ENCODE measurements at regions not wholly inside any gene's neighbourhood (a gene's known extent, or its start where the extent isn't known, plus 50 kb on each side); places are given as distances from the start of the nearest gene placed in this dataset.

GRCh38 chr10:36606234-36606839 lies 519.1 kb upstream of the ANKRD30A start:
- no peak overlapping the region for H3K14ac ChIP-seq (ENCODE audit: low read length)
- H3K27me3 ChIP-seq (ENCODE audit: control insufficient read depth in 3 of 3, insufficient read depth in 3 of 3, low read depth in 1 of 3, low read length in 3 of 3), result no peaks in the 10 kb centered on the region
- no peaks in the 10 kb centered on the region for H3K4me1 ChIP-seq (ENCODE audit: control insufficient read depth in 2 of 2, insufficient read depth in 1 of 2, low read depth in 1 of 2, low read length in 2 of 2)
- no peak overlapping the region for H3K9ac ChIP-seq (ENCODE audit: low read depth, low read length, poor library complexity)
- WGBS, 2 donors (ENCODE audit: extremely low coverage in 2 of 2, insufficient read length in 2 of 2, insufficient replicate concordance in 1 of 2), result no CpG with 5 or more reads among the region's 5 CpGs
- no peak overlapping the region for H3K18ac ChIP-seq (ENCODE audit: low read length)
- H2BK120ac ChIP-seq (ENCODE audit: low read depth, low read length), result no peak overlapping the region
- H2BK15ac ChIP-seq (ENCODE audit: low read length), result no peak overlapping the region
- no peak overlapping the region for H3K27ac ChIP-seq (replicated peaks; ENCODE audit: low read length)
- no peaks in the 10 kb centered on the region for H3K9me3 ChIP-seq (replicated peaks in 1 of 2; ENCODE audit: control insufficient read depth in 2 of 2, insufficient read depth in 1 of 2, low read depth in 1 of 2, low read length in 2 of 2)
- H3K23ac ChIP-seq (ENCODE audit: low read depth, low read length, poor library complexity), result no peak overlapping the region
- no peaks in the 10 kb centered on the region for H3K79me1 ChIP-seq (ENCODE audit: low read depth, low read length)
- no peak overlapping the region for H3K4me3 ChIP-seq (ENCODE audit: low read length in 2 of 2)
- H2AK5ac ChIP-seq (ENCODE audit: low read depth, low read length), result no peak overlapping the region
- H4K91ac ChIP-seq (ENCODE audit: low read depth, low read length, poor library complexity), result no peak overlapping the region
- H2BK12ac ChIP-seq (ENCODE audit: low read length), result no peak overlapping the region
- H2BK5ac ChIP-seq (ENCODE audit: low read length), result no peak overlapping the region
- no peak overlapping the region for H3K4me2 ChIP-seq (ENCODE audit: insufficient read depth, low read length, poor library complexity, severe bottlenecking)
- DNase-seq (ENCODE audit: low spot score), result no peak
- H2AFZ ChIP-seq (ENCODE audit: low read length), result no peak overlapping the region
- H4K8ac ChIP-seq (ENCODE audit: low read depth, low read length), result no peak overlapping the region
- no peak overlapping the region for H3K4ac ChIP-seq (ENCODE audit: low read length)
- H3K36me3 ChIP-seq (replicated peaks in 1 of 2; ENCODE audit: control insufficient read depth in 2 of 2, insufficient read depth in 2 of 2, low read length in 2 of 2), result no peaks in the 10 kb centered on the region

DNA sequence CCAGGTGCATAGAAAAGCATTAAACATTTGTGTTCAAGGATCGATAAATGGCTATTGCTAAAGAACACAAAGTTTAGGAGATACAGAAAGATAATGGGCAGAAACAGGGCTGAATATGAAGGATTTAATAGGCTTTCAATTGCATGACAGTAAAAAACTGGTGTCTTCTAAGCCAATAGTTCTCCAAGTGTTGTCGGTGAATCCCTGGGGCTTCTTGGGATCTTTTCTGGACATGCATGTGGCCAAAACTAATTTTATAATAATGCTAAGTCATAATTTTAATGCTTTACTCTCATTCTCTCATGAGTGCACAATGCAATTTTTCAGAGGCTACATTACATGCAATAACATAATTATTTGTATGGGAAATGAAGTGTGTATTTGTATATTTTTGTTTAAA lies 521.1 kb upstream of the ANKRD30A start:
- no peak overlapping the region for H2AFZ ChIP-seq (ENCODE audit: low read length)
- no peaks in the 10 kb centered on the region for H3K79me1 ChIP-seq (ENCODE audit: low read depth, low read length)
- no peak overlapping the region for H2AK5ac ChIP-seq (ENCODE audit: low read depth, low read length)
- no peaks in the 10 kb centered on the region for H3K9me3 ChIP-seq (replicated peaks in 1 of 2; ENCODE audit: control insufficient read depth in 2 of 2, insufficient read depth in 1 of 2, low read depth in 1 of 2, low read length in 2 of 2)
- no peak overlapping the region for H2BK5ac ChIP-seq (ENCODE audit: low read length)
- no CpG with 5 or more reads among the region's 2 CpGs for WGBS, 2 donors (ENCODE audit: extremely low coverage in 2 of 2, insufficient read length in 2 of 2, insufficient replicate concordance in 1 of 2)
- no peak overlapping the region for H3K23ac ChIP-seq (ENCODE audit: low read depth, low read length, poor library complexity)
- no peak overlapping the region for H3K4me3 ChIP-seq (ENCODE audit: low read length in 2 of 2)
- H3K4me1 ChIP-seq (ENCODE audit: control insufficient read depth in 2 of 2, insufficient read depth in 1 of 2, low read depth in 1 of 2, low read length in 2 of 2), result no peaks in the 10 kb centered on the region
- no peak overlapping the region for H3K4ac ChIP-seq (ENCODE audit: low read length)
- no peak overlapping the region for H2BK120ac ChIP-seq (ENCODE audit: low read depth, low read length)
- no peak overlapping the region for H3K27ac ChIP-seq (replicated peaks; ENCODE audit: low read length)
- H2BK15ac ChIP-seq (ENCODE audit: low read length), result no peak overlapping the region
- no peak overlapping the region for H4K8ac ChIP-seq (ENCODE audit: low read depth, low read length)
- no peaks in the 10 kb centered on the region for H3K36me3 ChIP-seq (replicated peaks in 1 of 2; ENCODE audit: control insufficient read depth in 2 of 2, insufficient read depth in 2 of 2, low read length in 2 of 2)
- no peak overlapping the region for H4K91ac ChIP-seq (ENCODE audit: low read depth, low read length, poor library complexity)
- no peaks in the 10 kb centered on the region for H3K27me3 ChIP-seq (ENCODE audit: control insufficient read depth in 3 of 3, insufficient read depth in 3 of 3, low read depth in 1 of 3, low read length in 3 of 3)
- no peak overlapping the region for H2BK12ac ChIP-seq (ENCODE audit: low read length)
- no peak overlapping the region for H3K4me2 ChIP-seq (ENCODE audit: insufficient read depth, low read length, poor library complexity, severe bottlenecking)
- H3K18ac ChIP-seq (ENCODE audit: low read length), result no peak overlapping the region
- H3K9ac ChIP-seq (ENCODE audit: low read depth, low read length, poor library complexity), result no peak overlapping the region
- no peak overlapping the region for H3K14ac ChIP-seq (ENCODE audit: low read length)
- no peak for DNase-seq (ENCODE audit: low spot score)

- no peak overlapping the region for H2BK12ac ChIP-seq (ENCODE audit: low read length)
- no peak overlapping the region for H3K23ac ChIP-seq (ENCODE audit: low read depth, low read length, poor library complexity)
- H2BK15ac ChIP-seq (ENCODE audit: low read length), result no peak overlapping the region
- H3K4ac ChIP-seq (ENCODE audit: low read length), result no peak overlapping the region
- no peak overlapping the region for H2AK5ac ChIP-seq (ENCODE audit: low read depth, low read length)
- no peaks in the 10 kb centered on the region for H3K9me3 ChIP-seq (replicated peaks in 1 of 2; ENCODE audit: control insufficient read depth in 2 of 2, insufficient read depth in 1 of 2, low read depth in 1 of 2, low read length in 2 of 2)
- H3K27ac ChIP-seq (replicated peaks; ENCODE audit: low read length), result no peak overlapping the region
- no peak overlapping the region for H2BK120ac ChIP-seq (ENCODE audit: low read depth, low read length)
- no peaks in the 10 kb centered on the region for H3K36me3 ChIP-seq (replicated peaks in 1 of 2; ENCODE audit: control insufficient read depth in 2 of 2, insufficient read depth in 2 of 2, low read length in 2 of 2)
- no peak overlapping the region for H3K4me2 ChIP-seq (ENCODE audit: insufficient read depth, low read length, poor library complexity, severe bottlenecking)
- H3K4me3 ChIP-seq (ENCODE audit: low read length in 2 of 2), result no peak overlapping the region
- no peak overlapping the region for H3K18ac ChIP-seq (ENCODE audit: low read length)
- no peak overlapping the region for H3K14ac ChIP-seq (ENCODE audit: low read length)
- no peak overlapping the region for H3K9ac ChIP-seq (ENCODE audit: low read depth, low read length, poor library complexity)
- no peaks in the 10 kb centered on the region for H3K79me1 ChIP-seq (ENCODE audit: low read depth, low read length)
- no CpG with 5 or more reads among the region's 4 CpGs for WGBS, 2 donors (ENCODE audit: extremely low coverage in 2 of 2, insufficient read length in 2 of 2, insufficient replicate concordance in 1 of 2)
- no peak for DNase-seq (ENCODE audit: low spot score)
- no peak overlapping the region for H2BK5ac ChIP-seq (ENCODE audit: low read length)
- no peak overlapping the region for H4K91ac ChIP-seq (ENCODE audit: low read depth, low read length, poor library complexity)
- H3K27me3 ChIP-seq (ENCODE audit: control insufficient read depth in 3 of 3, insufficient read depth in 3 of 3, low read depth in 1 of 3, low read length in 3 of 3), result no peaks in the 10 kb centered on the region
- H4K8ac ChIP-seq (ENCODE audit: low read depth, low read length), result no peak overlapping the region
- no peaks in the 10 kb centered on the region for H3K4me1 ChIP-seq (ENCODE audit: control insufficient read depth in 2 of 2, insufficient read depth in 1 of 2, low read depth in 1 of 2, low read length in 2 of 2)
- H2AFZ ChIP-seq (ENCODE audit: low read length), result no peak overlapping the region
Measured at GRCh38 chr10:36603688-36604087, 521.7 kb upstream of the ANKRD30A start.

- Histone ChIP-seq H2AK5ac (ENCODE audit: low read depth, low read length) (no peak overlapping the region), H3K27ac (replicated peaks; ENCODE audit: low read length) (no peak overlapping the region), H2AFZ (ENCODE audit: low read length) (no peak overlapping the region), H3K4me1 (ENCODE audit: control insufficient read depth in 2 of 2, insufficient read depth in 1 of 2, low read depth in 1 of 2, low read length in 2 of 2) (no peaks in the 10 kb centered on the region), H3K36me3 (replicated peaks in 1 of 2; ENCODE audit: control insufficient read depth in 2 of 2, insufficient read depth in 2 of 2, low read length in 2 of 2) (no peaks in the 10 kb centered on the region), H3K4me2 (ENCODE audit: insufficient read depth, low read length, poor library complexity, severe bottlenecking) (no peak overlapping the region), H3K18ac (ENCODE audit: low read length) (no peak overlapping the region), H3K9ac (ENCODE audit: low read depth, low read length, poor library complexity) (no peak overlapping the region), H3K14ac (ENCODE audit: low read length) (no peak overlapping the region), H2BK12ac (ENCODE audit: low read length) (no peak overlapping the region), H3K9me3 (replicated peaks in 1 of 2; ENCODE audit: control insufficient read depth in 2 of 2, insufficient read depth in 1 of 2, low read depth in 1 of 2, low read length in 2 of 2) (no peaks in the 10 kb centered on the region), H3K27me3 (ENCODE audit: control insufficient read depth in 3 of 3, insufficient read depth in 3 of 3, low read depth in 1 of 3, low read length in 3 of 3) (no peaks in the 10 kb centered on the region), H3K4me3 (ENCODE audit: low read length in 2 of 2) (no peak overlapping the region), H4K91ac (ENCODE audit: low read depth, low read length, poor library complexity) (no peak overlapping the region), H2BK15ac (ENCODE audit: low read length) (no peak overlapping the region), H2BK120ac (ENCODE audit: low read depth, low read length) (no peak overlapping the region), H3K79me1 (ENCODE audit: low read depth, low read length) (no peaks in the 10 kb centered on the region), H3K4ac (ENCODE audit: low read length) (no peak overlapping the region), H4K8ac (ENCODE audit: low read depth, low read length) (no peak overlapping the region), H2BK5ac (ENCODE audit: low read length) (no peak overlapping the region), H3K23ac (ENCODE audit: low read depth, low read length, poor library complexity) (no peak overlapping the region)
- WGBS, 2 donors (ENCODE audit: extremely low coverage in 2 of 2, insufficient read length in 2 of 2, insufficient replicate concordance in 1 of 2), result no CpG with 5 or more reads among the region's 4 CpGs
- no peak for DNase-seq (ENCODE audit: low spot score)
Measured at GRCh38 chr10:36602374-36602773, 523.0 kb upstream of the ANKRD30A start.

Measured in neuronal stem cell (in vitro differentiated cells).